CD14-positive monocyte (primary cell): ENCODE measurements at regions not wholly inside any gene's neighbourhood (a gene's known extent, or its start where the extent isn't known, plus 50 kb on each side); places are given as distances from the start of the nearest gene placed in this dataset.

Source experiments
- DNase-seq, 3 donors: peaks; one replicate each; pipeline ENCODE4 v3.0.0-alpha.2; 2011 to 2022
- H2AFZ ChIP-seq: 2 replicates; pipeline ENCODE4 v1.6.0; 2012; ENCODE audit warnings: mild to moderate bottlenecking, low read depth, low read length, inconsistent platforms; ENCODE audit not compliant: insufficient read depth, poor library complexity, severe bottlenecking
- H3K27ac ChIP-seq, 2 donors: 1 replicate in 1 of 2; 2 replicates in 1 of 2; pipeline ENCODE4 v1.5.1; 2012 to 2013; ENCODE audit warnings: low read length in 2 of 2, control low read depth in 1 of 2, inconsistent platforms in 1 of 2, low read depth in 1 of 2, mild to moderate bottlenecking in 1 of 2
- H3K27me3 ChIP-seq, 2 donors: one replicate each; pipeline versions ENCODE4 v1.6.0 to v1.6.1; 2011 to 2013; ENCODE audit warnings: low read length in 2 of 2; ENCODE audit not compliant: control insufficient read depth in 2 of 2, insufficient read depth in 2 of 2
- H3K36me3 ChIP-seq, 2 donors: replicated peaks in 1 of 2; 1 replicate in 1 of 2; 2 replicates in 1 of 2; pipeline versions ENCODE4 v1.5.1 to v1.6.1; 2012 to 2013; ENCODE audit warnings: low read length in 2 of 2, control low read depth in 1 of 2, inconsistent platforms in 1 of 2, mild to moderate bottlenecking in 1 of 2; ENCODE audit not compliant: insufficient read depth in 2 of 2, control insufficient read depth in 1 of 2
- H3K4me1 ChIP-seq, 2 donors: 1 replicate in 1 of 2; 2 replicates in 1 of 2; pipeline versions ENCODE4 v1.5.1 to v1.6.1; 2012 to 2013; ENCODE audit warnings: low read length in 2 of 2, control low read depth in 1 of 2, inconsistent platforms in 1 of 2, mild to moderate bottlenecking in 1 of 2, moderate library complexity in 1 of 2; ENCODE audit not compliant: insufficient read depth in 2 of 2, control insufficient read depth in 1 of 2
- H3K4me2 ChIP-seq: replicated peaks from 2 replicates; pipeline ENCODE3; 2012; ENCODE audit warnings: low read length, moderate library complexity, mild to moderate bottlenecking; ENCODE audit not compliant: poor library complexity, severe bottlenecking; ENCODE audit errors: extremely low read depth
- H3K4me3 ChIP-seq, 3 experiments: fragments of 200-600 bp in 1 of 3; sonication (generic) in 1 of 3; replicated peaks in 1 of 3; 1 replicate in 2 of 3; 2 replicates in 1 of 3; pipeline ENCODE4 v1.5.1; 2011 to 2013; ENCODE audit warnings: low read length in 3 of 3, mild to moderate bottlenecking in 3 of 3, control low read depth in 2 of 3, low read depth in 2 of 3, inconsistent platforms in 1 of 3, moderate library complexity in 1 of 3
- H3K79me2 ChIP-seq: 2 replicates; pipeline ENCODE4 v1.6.0; 2012; ENCODE audit warnings: mild to moderate bottlenecking, control low read depth, inconsistent platforms, low read length, moderate library complexity; ENCODE audit not compliant: insufficient read depth
- H3K9ac ChIP-seq: 2 replicates; pipeline ENCODE4 v1.6.0; 2017; ENCODE audit warnings: low read length, mild to moderate bottlenecking; ENCODE audit not compliant: insufficient read depth, poor library complexity, severe bottlenecking
- H3K9me3 ChIP-seq, 2 donors: replicated peaks in 1 of 2; 1 replicate in 1 of 2; 2 replicates in 1 of 2; pipeline versions ENCODE4 v1.5.1 to v1.6.1; 2012 to 2013; ENCODE audit warnings: low read length in 2 of 2, control low read depth in 1 of 2; ENCODE audit not compliant: control insufficient read depth in 1 of 2, insufficient read depth in 1 of 2
- H4K20me1 ChIP-seq: 2 replicates; pipeline ENCODE4 v1.6.0; 2012; ENCODE audit warnings: mild to moderate bottlenecking, low read length, control low read depth, moderate library complexity; ENCODE audit not compliant: insufficient read depth
- H3K27ac Mint-ChIP-seq, 7 donors: one replicate each; pipeline ENCODE4 v1.8.0; 2020; ENCODE audit warnings: mild to moderate bottlenecking in 7 of 7, mixed read lengths in 7 of 7, moderate library complexity in 6 of 7, inconsistent platforms in 2 of 7
- H3K27me3 Mint-ChIP-seq, 3 donors: one replicate each; pipeline ENCODE4 v1.8.0; 2021 to 2022; ENCODE audit warnings: low read depth in 3 of 3, mild to moderate bottlenecking in 3 of 3, mixed read lengths in 3 of 3, moderate library complexity in 3 of 3, inconsistent platforms in 1 of 3
- H3K36me3 Mint-ChIP-seq, 2 donors: one replicate each; pipeline ENCODE4 v1.8.0; 2020; ENCODE audit warnings: mixed read lengths in 2 of 2, inconsistent platforms in 1 of 2, mild to moderate bottlenecking in 1 of 2
- H3K4me1 Mint-ChIP-seq: one replicate; pipeline ENCODE4 v1.8.0; 2020; ENCODE audit warnings: mild to moderate bottlenecking, mixed read lengths
- H3K4me3 Mint-ChIP-seq, 2 donors: one replicate each; pipeline ENCODE4 v1.8.0; 2020; ENCODE audit warnings: mild to moderate bottlenecking in 2 of 2, mixed read lengths in 2 of 2, moderate library complexity in 1 of 2
- H3K9me3 Mint-ChIP-seq, 7 donors: one replicate each; pipeline ENCODE4 v1.8.0; 2020 to 2022; ENCODE audit warnings: mixed read lengths in 7 of 7, mild to moderate bottlenecking in 6 of 7, moderate library complexity in 6 of 7, inconsistent platforms in 2 of 7
- WGBS: methylation state at CpG from one replicate; pipeline ENCODE4 v1.1.5; 2013; ENCODE audit warnings: missing lambda C conversion rate; ENCODE audit not compliant: insufficient coverage; 5-methylcytosine and 5-hydroxymethylcytosine counted together
- intact Hi-C, 2 donors: fragments of 100-400 bp; cut with micrococcal nuclease; formaldehyde crosslinking; loops; one replicate each; pipeline versions ENCODE4 v1.15.0 to v1.15.1; 2023
- TF ChIP-seq, protein P1 (sequence below): fragments of 200-600 bp; IDR thresholded peaks from one replicate; pipeline ENCODE4 v1.8.0; 2022; ENCODE audit warnings: antibody characterized with exemption, mild to moderate bottlenecking

DNA sequence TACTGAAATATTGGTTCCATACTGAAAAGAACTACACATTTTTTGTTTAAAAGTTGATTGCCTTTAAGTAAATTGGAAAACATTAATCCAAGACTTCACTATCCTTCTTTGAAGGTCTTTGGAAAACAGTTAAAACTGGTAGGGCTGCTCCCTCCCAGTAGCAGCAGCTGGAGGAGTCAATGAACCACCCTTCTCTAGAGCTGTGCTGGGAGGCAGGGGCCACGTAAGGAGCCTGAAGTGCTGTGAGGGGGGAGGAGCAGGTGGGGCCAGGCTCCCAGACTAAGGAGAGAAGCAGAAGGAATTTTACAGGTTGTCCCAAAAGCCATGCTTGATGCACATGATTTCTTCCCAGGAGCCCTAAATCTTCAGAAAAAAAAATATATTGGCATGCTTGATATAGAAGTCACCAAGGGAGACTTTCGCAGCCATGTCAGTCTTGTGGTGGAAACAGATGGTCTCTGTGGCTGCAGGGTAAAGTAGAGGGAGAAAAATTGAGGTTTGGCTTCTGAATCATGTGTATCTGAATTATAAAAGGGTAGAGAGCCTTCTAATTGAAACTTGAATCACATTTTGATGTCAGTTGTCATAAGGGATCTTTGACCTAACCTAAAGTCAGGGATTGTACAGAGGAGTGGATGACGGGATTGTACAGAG lies 673.2 kb upstream of the FRG1 start:
- Mint-ChIP-seq H3K9me3 (peaks cover 3 to 12% (median 5%) of the 10 kb centered on the region in 7 donors), H3K27me3 (no peaks in the 10 kb centered on the region), H3K4me1 (no peaks in the 10 kb centered on the region), H3K4me3 (no peak overlapping the region), H3K36me3 (no peaks in the 10 kb centered on the region), H3K27ac (no peak overlapping the region)
- 91% methylated on average over 2 of the region's 3 CpGs for WGBS
- intact Hi-C loops, result no loop called here
- DNase-seq, result no peak
- H3K27me3 ChIP-seq, result no peaks in the 10 kb centered on the region
- H3K9me3 ChIP-seq, result peaks cover 0 to 4% of the 10 kb centered on the region in 2 donors
- no peaks in the 10 kb centered on the region for H4K20me1 ChIP-seq
- no peaks in the 10 kb centered on the region for H3K4me1 ChIP-seq
- TF ChIP-seq, protein P1, sequence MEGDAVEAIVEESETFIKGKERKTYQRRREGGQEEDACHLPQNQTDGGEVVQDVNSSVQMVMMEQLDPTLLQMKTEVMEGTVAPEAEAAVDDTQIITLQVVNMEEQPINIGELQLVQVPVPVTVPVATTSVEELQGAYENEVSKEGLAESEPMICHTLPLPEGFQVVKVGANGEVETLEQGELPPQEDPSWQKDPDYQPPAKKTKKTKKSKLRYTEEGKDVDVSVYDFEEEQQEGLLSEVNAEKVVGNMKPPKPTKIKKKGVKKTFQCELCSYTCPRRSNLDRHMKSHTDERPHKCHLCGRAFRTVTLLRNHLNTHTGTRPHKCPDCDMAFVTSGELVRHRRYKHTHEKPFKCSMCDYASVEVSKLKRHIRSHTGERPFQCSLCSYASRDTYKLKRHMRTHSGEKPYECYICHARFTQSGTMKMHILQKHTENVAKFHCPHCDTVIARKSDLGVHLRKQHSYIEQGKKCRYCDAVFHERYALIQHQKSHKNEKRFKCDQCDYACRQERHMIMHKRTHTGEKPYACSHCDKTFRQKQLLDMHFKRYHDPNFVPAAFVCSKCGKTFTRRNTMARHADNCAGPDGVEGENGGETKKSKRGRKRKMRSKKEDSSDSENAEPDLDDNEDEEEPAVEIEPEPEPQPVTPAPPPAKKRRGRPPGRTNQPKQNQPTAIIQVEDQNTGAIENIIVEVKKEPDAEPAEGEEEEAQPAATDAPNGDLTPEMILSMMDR, result no peak
- H3K79me2 ChIP-seq, result no peaks in the 10 kb centered on the region
- H2AFZ ChIP-seq, result no peak overlapping the region
- H3K36me3 ChIP-seq, result no peaks in the 10 kb centered on the region
- H3K4me3 ChIP-seq, result no peak overlapping the region
- H3K4me2 ChIP-seq, result no peak overlapping the region
- no peak overlapping the region for H3K9ac ChIP-seq
- no peak overlapping the region for H3K27ac ChIP-seq

DNA sequence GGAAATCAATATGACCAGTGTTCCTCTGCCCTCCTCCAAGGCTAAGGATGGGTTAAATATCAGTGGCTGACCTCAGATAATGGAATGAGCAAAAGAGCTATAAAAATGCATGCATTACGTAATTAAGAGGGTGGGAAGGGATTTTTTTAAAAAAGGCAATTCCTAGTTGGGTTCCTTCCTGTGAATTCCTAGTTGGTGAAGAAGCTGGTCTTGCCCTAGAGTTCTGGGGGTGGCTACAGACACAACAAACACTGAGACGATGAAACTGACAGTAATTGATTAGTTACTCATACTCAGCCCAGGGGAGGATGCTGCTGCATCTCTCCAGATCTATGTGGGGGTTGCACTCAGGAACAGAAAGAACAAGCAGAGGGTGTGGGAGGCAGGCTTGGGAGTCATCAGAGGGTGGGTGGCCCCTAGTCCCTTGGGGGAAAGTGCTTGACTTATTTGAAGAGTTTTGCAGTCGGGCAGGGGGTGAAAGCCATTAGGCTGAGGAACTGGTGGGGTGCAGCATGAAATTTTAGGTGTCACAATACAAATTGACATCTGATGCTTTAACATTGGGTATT lies 662.0 kb upstream of the FRG1 start:
- H3K36me3 Mint-ChIP-seq, result no peaks in the 10 kb centered on the region

More for the DNA sequence above, 662.0 kb upstream of the FRG1 start:
- no peaks in the 10 kb centered on the region for H4K20me1 ChIP-seq
- no peak for DNase-seq
- TF ChIP-seq, protein P1, result no peak
- no peak overlapping the region for H3K27ac ChIP-seq
- Mint-ChIP-seq H3K27ac (no peak overlapping the region), H3K27me3 (no peaks in the 10 kb centered on the region), H3K9me3 (peaks cover 0 to 7% (median 1%) of the 10 kb centered on the region in 7 donors), H3K4me1 (no peaks in the 10 kb centered on the region), H3K4me3 (no peak overlapping the region)
- H2AFZ ChIP-seq, result no peak overlapping the region
- 82% methylated on average over 2 of the region's 3 CpGs for WGBS
- H3K4me1 ChIP-seq, result no peaks in the 10 kb centered on the region
- no peaks in the 10 kb centered on the region for H3K79me2 ChIP-seq
- no peaks in the 10 kb centered on the region for H3K36me3 ChIP-seq
- no peaks in the 10 kb centered on the region for H3K27me3 ChIP-seq
- H3K9me3 ChIP-seq, result peaks cover 0 to 11% of the 10 kb centered on the region in 2 donors
- no peak overlapping the region for H3K9ac ChIP-seq
- intact Hi-C loops, result no loop called here
- H3K4me3 ChIP-seq, result no peak overlapping the region
- H3K4me2 ChIP-seq, result no peak overlapping the region
